ENCODE measurements at regions not wholly inside any gene's neighbourhood (a gene's known extent, or its start where the extent isn't known, plus 50 kb on each side); places are given as distances from the start of the nearest gene placed in this dataset.

GRCh38 chr1:188364927-188365449 is 1536.2 kb downstream of the PLA2G4A start:
- no peak for DNase-seq

- no peak for DNase-seq
Observed at GRCh38 chr1:188365874-188366273, 1537.1 kb downstream of the PLA2G4A start.

GRCh38 chr1:188367661-188368060 is 1538.9 kb downstream of the PLA2G4A start:
- DNase-seq, result no peak

GRCh38 chr1:188371295-188371806 is 1542.6 kb downstream of the PLA2G4A start:
- no peak for DNase-seq

GRCh38 chr1:188372821-188373220 is 1544.1 kb downstream of the PLA2G4A start:
- DNase-seq, result no peak

- DNase-seq, result no peak
Observed at GRCh38 chr1:188382851-188383250, 1554.1 kb downstream of the PLA2G4A start.

GRCh38 chr1:188386161-188386560 is 1557.4 kb downstream of the PLA2G4A start:
- DNase-seq, result no peak

- no peak for DNase-seq
Observed at GRCh38 chr1:188386666-188387065, 1557.9 kb downstream of the PLA2G4A start.

- DNase-seq, result no peak
Observed at GRCh38 chr1:188394677-188395076, 1565.9 kb downstream of the PLA2G4A start.

GRCh38 chr1:188397521-188397920 is 1568.8 kb downstream of the PLA2G4A start:
- no peak for DNase-seq

GRCh38 chr1:188402986-188403385 is 1574.2 kb downstream of the PLA2G4A start:
- DNase-seq, result no peak

GRCh38 chr1:188406636-188407035 is 1577.9 kb downstream of the PLA2G4A start:
- no peak for DNase-seq

GRCh38 chr1:188420177-188420576 is 1591.4 kb downstream of the PLA2G4A start:
- no peak for DNase-seq

- no peak for DNase-seq
Observed at GRCh38 chr1:188423073-188423472, 1594.3 kb downstream of the PLA2G4A start.

- no peak for DNase-seq
Observed at GRCh38 chr1:188424176-188424575, 1595.4 kb downstream of the PLA2G4A start.

- DNase-seq, result no peak
Observed at GRCh38 chr1:188425687-188426086, 1596.9 kb downstream of the PLA2G4A start.

- DNase-seq, result no peak
Observed at GRCh38 chr1:188426561-188426960, 1597.8 kb downstream of the PLA2G4A start.

- no peak for DNase-seq
Observed at GRCh38 chr1:188427642-188428041, 1598.9 kb downstream of the PLA2G4A start.

- DNase-seq, result no peak
Observed at GRCh38 chr1:188429386-188429785, 1600.6 kb downstream of the PLA2G4A start.

GRCh38 chr1:188432427-188432826 is 1603.7 kb downstream of the PLA2G4A start:
- DNase-seq, result no peak

GRCh38 chr1:188433425-188433824 is 1604.7 kb downstream of the PLA2G4A start:
- DNase-seq, result no peak

- no peak for DNase-seq
Observed at GRCh38 chr1:188444526-188444925, 1615.8 kb downstream of the PLA2G4A start.

- no peak for DNase-seq
Observed at GRCh38 chr1:188462837-188463236, 1634.1 kb downstream of the PLA2G4A start.

- no peak for DNase-seq
Observed at GRCh38 chr1:188463919-188464318, 1635.2 kb downstream of the PLA2G4A start.

GRCh38 chr1:188466539-188466938 is 1637.8 kb downstream of the PLA2G4A start:
- DNase-seq, result no peak
